Keratinocyte (primary cell): ENCODE measurements at regions not wholly inside any gene's neighbourhood (a gene's known extent, or its start where the extent isn't known, plus 50 kb on each side); places are given as distances from the start of the nearest gene placed in this dataset.

Experiments
- DNase-seq: peaks from one replicate; pipeline ENCODE4 v3.0.0-alpha.2; 2011; ENCODE audit warnings: low read depth, missing footprints, low spot score
- FAIRE-seq: peaks from 2 replicates; lab custom pipeline; 2011; peaks lifted over from hg19 to GRCh38; lab: Jason Lieb, UNC
- H2AFZ ChIP-seq: 2 replicates; pipeline ENCODE4 v1.6.0; 2012; ENCODE audit warnings: low read length, control low read depth, inconsistent platforms; ENCODE audit not compliant: control insufficient read depth
- H3K27ac ChIP-seq: 2 replicates; pipeline ENCODE4 v1.5.1; 2011; ENCODE audit warnings: low read length; ENCODE audit not compliant: control insufficient read depth, insufficient read depth
- H3K27me3 ChIP-seq: 3 replicates; pipeline ENCODE4 v1.6.0; 2011; ENCODE audit warnings: low read length; ENCODE audit not compliant: control insufficient read depth, insufficient read depth; ENCODE audit errors: extremely low read depth
- H3K36me3 ChIP-seq, 2 experiments: 2 replicates in 1 of 2; 3 replicates in 1 of 2; pipeline ENCODE4 v1.5.1; 2011; ENCODE audit warnings: low read length in 2 of 2, mild to moderate bottlenecking in 1 of 2; ENCODE audit not compliant: control insufficient read depth in 2 of 2, insufficient read depth in 2 of 2; ENCODE audit errors: extremely low read depth in 1 of 2
- H3K4me1 ChIP-seq: 3 replicates; pipeline ENCODE4 v1.5.1; 2011; ENCODE audit warnings: low read length; ENCODE audit not compliant: control insufficient read depth, insufficient read depth; ENCODE audit errors: extremely low read depth
- H3K4me2 ChIP-seq: 3 replicates; pipeline ENCODE4 v1.6.0; 2011; ENCODE audit warnings: low read depth, low read length; ENCODE audit not compliant: control insufficient read depth, insufficient read depth; ENCODE audit errors: extremely low read depth
- H3K4me3 ChIP-seq, 3 experiments: fragments of 200-600 bp in 1 of 3; sonication (generic) in 1 of 3; 2 replicates in 2 of 3; 3 replicates in 1 of 3; pipeline ENCODE4 v1.5.1; 2011 to 2016; ENCODE audit warnings: low read length in 3 of 3, mild to moderate bottlenecking in 3 of 3, control low read depth in 2 of 3, inconsistent platforms in 1 of 3, low read depth in 1 of 3, mixed read lengths in 1 of 3, mixed run types in 1 of 3, moderate library complexity in 1 of 3; ENCODE audit not compliant: control insufficient read depth in 2 of 3, insufficient read depth in 2 of 3; ENCODE audit errors: extremely low read depth in 1 of 3
- H3K79me2 ChIP-seq: 2 replicates; pipeline ENCODE4 v1.6.0; 2012; ENCODE audit warnings: low read length; ENCODE audit not compliant: control insufficient read depth, insufficient read depth
- H3K9ac ChIP-seq: 3 replicates; pipeline ENCODE4 v1.6.0; 2011; ENCODE audit warnings: low read length; ENCODE audit not compliant: control insufficient read depth, insufficient read depth; ENCODE audit errors: extremely low read depth
- H3K9me1 ChIP-seq: 3 replicates; pipeline ENCODE4 v1.6.0; 2011; ENCODE audit warnings: low read length; ENCODE audit not compliant: control insufficient read depth, insufficient read depth; ENCODE audit errors: extremely low read depth
- H3K9me3 ChIP-seq: 2 replicates; pipeline ENCODE4 v1.5.1; 2012; ENCODE audit warnings: low read depth, low read length; ENCODE audit not compliant: control insufficient read depth
- H4K20me1 ChIP-seq: 3 replicates; pipeline ENCODE4 v1.6.0; 2011; ENCODE audit warnings: low read length; ENCODE audit not compliant: control insufficient read depth, insufficient read depth; ENCODE audit errors: extremely low read depth
- EZH2 ChIP-seq: IDR thresholded peaks from one replicate; pipeline ENCODE4 v1.6.1; 2012; ENCODE audit warnings: inconsistent platforms, mild to moderate bottlenecking, low read length, moderate library complexity
- dilution Hi-C: fragments of 300-500 bp; cut with MboI; formaldehyde crosslinking; loops from one replicate; pipeline ENCODE4 v1.7.0; 2020; ENCODE audit warnings: low sequenced_read_pairs; ENCODE audit not compliant: extremely low pct_ligation_motif_present
- TF ChIP-seq, protein P1 (sequence below), 3 experiments: IDR thresholded peaks in 1 of 3; conservative IDR thresholded peaks in 1 of 3; optimal IDR thresholded peaks in 1 of 3; 2 replicates in 2 of 3; 3 replicates in 1 of 3; pipeline versions ENCODE3 to v1.5.1; 2011; ENCODE audit warnings: low read length in 3 of 3, mild to moderate bottlenecking in 3 of 3, moderate library complexity in 2 of 3, control low read depth in 1 of 3, inconsistent platforms in 1 of 3; ENCODE audit not compliant: insufficient read depth in 2 of 3; ENCODE audit errors: extremely low read depth in 1 of 3

DNA sequence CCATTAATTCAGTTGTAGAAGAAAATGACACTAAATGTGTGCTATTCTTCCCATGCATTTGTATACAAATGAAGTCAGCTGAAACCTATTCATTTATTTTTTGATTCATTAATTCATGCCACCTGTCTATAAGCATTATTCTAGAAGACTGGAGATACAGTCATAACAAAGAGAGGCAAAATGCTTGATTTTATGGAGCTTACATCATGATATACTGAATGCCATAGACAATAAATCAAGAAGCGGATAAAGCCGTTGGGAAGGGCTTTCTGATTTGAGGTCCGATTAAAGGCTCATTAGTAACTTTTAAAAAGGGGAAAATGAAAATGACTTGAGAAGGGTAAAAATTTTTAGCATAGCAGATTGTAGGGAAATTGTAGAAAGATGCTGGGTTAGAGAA lies 494.9 kb downstream of the RERGL start:
- no peaks in the 10 kb centered on the region for H3K79me2 ChIP-seq
- no peaks in the 10 kb centered on the region for H3K9me1 ChIP-seq
- FAIRE-seq (no peak), DNase-seq (no peak)
- no peak overlapping the region for H3K4me2 ChIP-seq
- no peaks in the 10 kb centered on the region for H4K20me1 ChIP-seq
- H3K4me3 ChIP-seq, result no peak overlapping the region
- dilution Hi-C loops, result no loop called here
- H3K27ac ChIP-seq, result no peak overlapping the region
- no peak overlapping the region for H2AFZ ChIP-seq
- TF ChIP-seq, protein P1, sequence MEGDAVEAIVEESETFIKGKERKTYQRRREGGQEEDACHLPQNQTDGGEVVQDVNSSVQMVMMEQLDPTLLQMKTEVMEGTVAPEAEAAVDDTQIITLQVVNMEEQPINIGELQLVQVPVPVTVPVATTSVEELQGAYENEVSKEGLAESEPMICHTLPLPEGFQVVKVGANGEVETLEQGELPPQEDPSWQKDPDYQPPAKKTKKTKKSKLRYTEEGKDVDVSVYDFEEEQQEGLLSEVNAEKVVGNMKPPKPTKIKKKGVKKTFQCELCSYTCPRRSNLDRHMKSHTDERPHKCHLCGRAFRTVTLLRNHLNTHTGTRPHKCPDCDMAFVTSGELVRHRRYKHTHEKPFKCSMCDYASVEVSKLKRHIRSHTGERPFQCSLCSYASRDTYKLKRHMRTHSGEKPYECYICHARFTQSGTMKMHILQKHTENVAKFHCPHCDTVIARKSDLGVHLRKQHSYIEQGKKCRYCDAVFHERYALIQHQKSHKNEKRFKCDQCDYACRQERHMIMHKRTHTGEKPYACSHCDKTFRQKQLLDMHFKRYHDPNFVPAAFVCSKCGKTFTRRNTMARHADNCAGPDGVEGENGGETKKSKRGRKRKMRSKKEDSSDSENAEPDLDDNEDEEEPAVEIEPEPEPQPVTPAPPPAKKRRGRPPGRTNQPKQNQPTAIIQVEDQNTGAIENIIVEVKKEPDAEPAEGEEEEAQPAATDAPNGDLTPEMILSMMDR (optimal IDR thresholded peaks at IDR 0.05 in 1 of 3, IDR thresholded peaks at IDR 0.05 in 1 of 3, conservative IDR thresholded peaks at IDR 0.05 in 1 of 3; ENCODE audit: extremely low read depth in 1 of 3, insufficient read depth in 2 of 3, low read length in 3 of 3), result no peak
- TF ChIP-seq EZH2, result no peak
- no peaks in the 10 kb centered on the region for H3K9me3 ChIP-seq
- H3K36me3 ChIP-seq, result no peaks in the 10 kb centered on the region
- no peaks in the 10 kb centered on the region for H3K27me3 ChIP-seq
- no peak overlapping the region for H3K9ac ChIP-seq
- no peaks in the 10 kb centered on the region for H3K4me1 ChIP-seq

DNA sequence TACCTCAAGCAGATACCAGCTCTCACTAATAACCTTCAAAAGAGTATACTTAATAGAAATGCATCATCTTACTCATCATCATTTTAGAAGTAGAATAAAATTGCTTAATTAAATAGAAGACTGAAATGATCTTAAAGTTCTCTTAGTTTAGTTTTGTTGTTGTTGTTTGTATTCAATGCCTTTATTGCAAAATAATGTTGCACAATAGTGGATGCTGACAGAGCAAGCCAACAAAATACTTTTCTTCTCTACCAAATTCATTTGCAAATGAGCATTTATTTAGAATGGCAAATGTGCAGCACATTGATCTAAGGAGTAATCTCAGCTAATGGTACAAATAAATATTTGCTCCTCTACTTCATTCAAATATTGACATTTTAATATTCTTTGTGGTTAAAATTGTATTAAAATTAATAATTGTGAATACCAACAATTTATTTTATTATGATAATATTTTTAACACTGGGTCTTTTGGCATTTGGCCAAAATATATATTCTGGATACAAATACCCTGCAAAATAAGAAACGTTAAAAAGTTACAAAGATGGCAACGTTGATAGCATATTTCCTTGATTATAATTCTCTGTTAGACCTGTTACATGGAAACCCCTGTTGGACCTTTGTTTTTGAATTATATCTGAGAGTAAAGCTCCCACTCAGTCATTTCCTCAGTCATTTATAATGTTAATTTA lies 496.1 kb downstream of the RERGL start:
- Histone ChIP-seq H3K9me3 (no peaks in the 10 kb centered on the region), H3K4me1 (no peaks in the 10 kb centered on the region), H2AFZ (no peak overlapping the region), H3K9me1 (no peaks in the 10 kb centered on the region), H4K20me1 (no peaks in the 10 kb centered on the region), H3K9ac (no peak overlapping the region), H3K27me3 (no peaks in the 10 kb centered on the region), H3K79me2 (no peaks in the 10 kb centered on the region), H3K4me3 (no peak overlapping the region), H3K4me2 (no peak overlapping the region), H3K36me3 (no peaks in the 10 kb centered on the region), H3K27ac (no peak overlapping the region)
- TF ChIP-seq EZH2, result no peak
- TF ChIP-seq, protein P1 (optimal IDR thresholded peaks at IDR 0.05 in 1 of 3, IDR thresholded peaks at IDR 0.05 in 1 of 3, conservative IDR thresholded peaks at IDR 0.05 in 1 of 3; ENCODE audit: extremely low read depth in 1 of 3, insufficient read depth in 2 of 3, low read length in 3 of 3), result no peak
- DNase-seq (no peak), FAIRE-seq (no peak)
- dilution Hi-C loops, result no loop called here
